ENCODE measurements at regions not wholly inside any gene's neighbourhood (a gene's known extent, or its start where the extent isn't known, plus 50 kb on each side); places are given as distances from the start of the nearest gene placed in this dataset.

DNA sequence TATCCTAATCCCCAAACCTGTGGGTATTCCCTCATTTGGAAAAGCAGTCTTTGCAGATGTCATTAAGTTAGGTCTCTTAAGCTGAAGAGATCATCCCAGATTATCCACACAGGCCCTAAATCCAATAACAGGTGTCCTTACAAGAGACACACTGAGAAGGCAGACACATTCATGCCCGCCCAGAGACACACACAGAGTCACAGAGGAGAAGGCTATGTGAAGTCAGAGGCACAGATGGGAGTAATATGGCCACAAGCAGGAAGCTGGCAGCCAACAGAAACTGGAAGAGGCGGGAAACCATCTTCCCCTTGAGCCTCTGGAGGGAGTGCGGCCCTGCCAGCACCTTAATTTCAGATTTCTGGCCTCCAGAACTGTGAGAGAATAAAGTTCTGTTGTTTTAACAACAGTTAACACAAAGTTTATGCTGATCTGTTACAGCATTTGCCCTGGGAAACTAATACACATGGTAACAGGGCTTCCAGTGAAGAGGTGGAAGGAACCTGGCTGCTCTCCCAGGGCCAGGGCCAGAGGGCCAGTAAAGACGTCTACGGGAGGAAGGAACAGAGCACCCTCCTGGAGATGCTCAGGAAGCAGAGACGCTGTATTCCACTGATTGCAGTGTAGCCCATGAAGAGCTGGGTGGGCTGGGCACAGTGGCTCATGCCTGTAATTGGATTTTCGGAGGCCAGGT, 217.5 kb downstream of the GLI2 start:
- no peak for DNase-seq (ENCODE audit: low spot score)

GRCh38 chr2:120953843-120954584, 218.3 kb downstream of the GLI2 start:
- no peak for DNase-seq (ENCODE audit: low spot score)

DNA sequence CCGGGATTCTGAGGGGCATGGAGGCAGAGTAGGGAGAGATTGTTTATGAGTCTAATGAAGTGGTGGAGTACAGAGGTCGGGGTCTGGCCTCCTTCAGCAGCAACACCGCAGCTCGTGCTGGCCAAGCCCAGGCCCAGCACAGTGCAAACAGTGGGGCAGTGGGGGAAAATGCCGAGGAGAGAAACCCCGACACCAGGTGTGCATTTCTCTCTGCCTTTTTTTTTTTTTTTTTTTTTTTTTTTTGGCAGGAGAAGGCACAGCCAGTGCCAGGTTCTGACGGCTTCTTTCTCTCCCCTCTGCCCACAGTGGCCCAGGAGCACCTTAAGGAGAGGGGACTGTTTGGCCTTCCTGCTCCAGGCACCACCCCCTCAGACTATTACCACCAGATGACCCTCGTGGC, 219.3 kb downstream of the GLI2 start:
- no peak for DNase-seq (ENCODE audit: low spot score)

DNA sequence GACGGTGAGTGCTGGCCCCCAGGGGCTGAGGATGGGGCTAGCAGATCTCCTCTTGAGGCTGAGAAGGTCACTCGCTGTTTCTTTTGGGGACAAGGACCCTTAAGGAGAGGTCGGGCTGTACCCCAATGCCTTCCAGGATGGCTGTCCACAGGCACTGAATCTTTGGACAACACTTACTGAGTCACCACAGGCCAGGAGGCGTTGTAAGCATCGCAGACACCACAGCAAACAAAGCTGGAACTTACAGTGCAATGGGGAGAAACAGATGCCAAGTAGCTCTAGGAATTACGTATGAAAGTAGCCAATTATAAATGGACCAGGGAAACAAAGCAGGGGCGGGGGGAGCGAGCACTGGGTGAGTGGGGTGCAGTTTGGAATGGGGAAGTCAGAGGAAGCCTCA, 219.8 kb downstream of the GLI2 start:
- no peak for DNase-seq (ENCODE audit: low spot score)

- DNase-seq (ENCODE audit: low spot score) = no peak
These were observed 221.0 kb downstream of the GLI2 start for GRCh38 chr2:120956486-120957156.

DNA sequence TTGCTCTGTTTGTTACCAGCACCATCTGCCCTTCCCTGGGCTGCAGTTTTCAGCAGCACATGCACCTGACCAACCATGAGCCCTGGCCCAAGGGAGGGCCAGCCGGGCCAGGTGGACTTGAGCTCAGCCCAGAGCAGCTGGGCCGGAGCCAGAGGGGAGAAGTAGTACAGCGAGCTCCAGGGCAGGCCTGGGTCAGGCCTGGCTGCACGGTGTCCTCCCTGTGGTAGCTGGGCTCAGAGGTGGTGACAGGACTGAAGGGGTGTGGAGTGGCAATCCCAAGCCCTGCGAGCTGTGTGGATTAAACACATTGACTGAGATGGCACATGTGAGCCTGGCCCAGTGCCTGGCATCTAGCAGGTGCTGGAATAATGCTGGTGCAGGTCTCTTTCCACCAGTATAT, 222.2 kb downstream of the GLI2 start:
- DNase-seq (ENCODE audit: low spot score) = no peak

DNA sequence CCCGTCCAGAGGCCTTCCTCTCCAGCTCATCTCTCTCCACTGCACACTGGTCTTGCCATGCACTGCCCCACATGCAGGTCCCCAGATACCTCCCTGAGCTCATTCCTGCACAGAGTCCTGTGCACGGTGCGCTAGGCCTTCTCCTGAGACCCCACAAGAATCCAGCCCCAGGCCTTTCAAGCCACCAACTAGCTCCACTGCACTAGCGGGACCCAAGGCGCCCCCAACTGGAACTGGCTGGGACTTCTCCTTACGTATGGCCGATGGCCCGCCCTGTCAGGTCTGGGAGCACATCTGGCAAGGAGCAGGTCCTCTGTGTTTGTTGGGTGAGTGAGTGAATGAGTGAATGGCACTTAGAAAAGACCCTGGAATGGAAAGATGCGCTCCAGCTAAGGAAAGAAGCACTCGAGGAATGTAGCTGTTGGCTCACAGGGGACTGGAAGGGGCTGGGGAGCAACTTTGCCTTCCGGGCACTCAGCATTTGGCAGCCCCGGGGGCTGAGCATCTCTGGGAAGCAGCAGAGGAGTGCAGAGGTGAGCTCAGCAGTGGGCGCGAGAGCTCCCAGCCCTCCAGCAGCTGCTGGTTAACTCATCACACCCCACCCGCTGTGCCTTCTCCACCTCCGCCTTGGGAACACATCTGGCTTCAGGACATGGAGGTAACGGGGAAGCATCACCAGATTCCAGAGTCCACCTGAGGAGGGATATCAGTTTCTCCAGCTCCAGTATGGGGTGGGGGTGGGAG, 223.1 kb downstream of the GLI2 start:
- no peak for DNase-seq (ENCODE audit: low spot score)

GRCh38 chr2:120959426-120959825, 223.8 kb downstream of the GLI2 start:
- peak; percentile 55 for DNase-seq (ENCODE audit: low spot score)

DNA sequence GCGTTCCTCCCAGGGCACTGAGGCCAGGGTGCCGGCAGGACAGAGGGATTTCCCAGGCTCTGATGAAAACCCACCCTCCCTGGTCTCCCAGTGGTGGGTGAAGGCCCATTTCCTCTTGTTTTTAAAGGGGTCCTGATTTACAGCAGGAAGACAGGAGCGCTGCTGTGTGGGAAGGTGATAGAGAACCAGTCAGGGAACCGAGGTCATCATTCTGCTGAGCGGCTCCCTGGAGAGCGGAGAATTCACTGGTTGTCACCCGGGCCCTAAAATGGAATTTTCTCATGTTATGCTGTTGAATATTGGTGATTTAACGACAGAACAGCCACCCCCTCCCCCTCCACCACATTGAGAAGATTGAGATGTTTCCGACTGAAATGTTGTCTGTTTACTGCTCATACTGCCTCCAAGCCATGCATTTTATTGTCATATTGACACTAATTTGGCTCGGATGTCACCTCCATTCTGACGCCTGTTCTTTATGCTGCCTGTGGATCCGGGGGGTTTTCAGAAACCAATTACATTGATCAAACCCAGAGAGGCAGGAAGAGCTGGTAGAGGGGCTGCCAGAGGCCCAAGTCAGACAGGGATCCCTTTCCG, 225.2 kb downstream of the GLI2 start:
- no peak for DNase-seq (ENCODE audit: low spot score)

DNA sequence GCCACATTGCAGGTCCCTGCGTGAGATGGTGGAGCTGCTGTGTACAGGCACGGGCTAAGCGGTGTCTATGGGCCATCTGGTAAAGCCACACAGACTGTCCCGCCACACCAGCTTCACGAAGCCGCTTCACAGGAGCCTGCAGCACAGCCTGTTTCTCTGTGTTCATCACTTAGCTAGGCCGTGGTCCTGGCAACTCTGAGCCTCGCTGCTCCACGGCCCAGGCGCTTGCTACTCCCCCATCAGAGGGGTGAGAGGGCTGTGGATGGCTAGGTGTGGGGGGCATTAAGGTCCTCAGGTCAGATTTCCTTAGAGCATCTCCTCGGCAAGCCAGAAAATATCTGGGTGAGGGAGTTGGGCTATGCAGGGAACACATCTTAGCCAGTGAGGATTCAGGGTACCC, 225.7 kb downstream of the GLI2 start:
- DNase-seq (ENCODE audit: low spot score) = no peak

- DNase-seq (ENCODE audit: low spot score) = peak; percentile 68
These were observed 228.5 kb downstream of the GLI2 start for GRCh38 chr2:120963997-120964705.

- no peak for DNase-seq (ENCODE audit: low spot score)
These were observed 229.2 kb downstream of the GLI2 start for GRCh38 chr2:120964819-120965218.

GRCh38 chr2:120966510-120967254, 231.0 kb downstream of the GLI2 start:
- no peak for DNase-seq (ENCODE audit: low spot score)

DNA sequence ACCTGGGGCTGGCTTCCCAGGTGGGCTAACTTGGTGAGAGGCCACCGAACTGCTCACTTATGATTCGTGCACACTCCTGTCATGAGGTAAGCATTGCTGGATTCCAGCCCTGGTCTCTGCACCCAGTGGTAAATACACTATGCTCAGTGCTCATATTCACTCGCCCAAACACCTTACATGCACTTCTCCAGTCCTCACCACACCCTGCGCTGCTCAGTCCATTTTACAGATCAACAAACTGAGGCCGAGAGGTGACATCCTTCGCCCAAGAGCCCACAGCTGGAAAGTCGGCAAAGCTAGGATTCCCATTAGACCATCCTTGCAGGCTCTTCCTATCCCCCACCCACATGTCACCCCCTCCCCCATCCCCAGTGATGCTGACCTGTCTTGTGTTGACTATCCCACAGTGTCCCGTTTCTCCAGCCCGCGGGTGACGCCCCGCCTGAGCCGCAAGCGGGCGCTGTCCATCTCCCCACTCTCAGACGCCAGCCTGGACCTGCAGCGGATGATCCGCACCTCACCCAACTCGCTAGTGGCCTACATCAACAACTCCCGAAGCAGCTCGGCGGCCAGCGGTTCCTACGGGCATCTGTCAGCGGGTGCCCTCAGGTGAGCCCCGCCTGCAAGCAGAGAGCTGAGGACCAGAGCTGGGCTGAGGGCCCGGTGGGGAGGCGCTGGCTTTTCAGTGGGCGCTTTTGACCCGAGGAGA, 232.8 kb downstream of the GLI2 start:
- no peak for DNase-seq (ENCODE audit: low spot score)

DNA sequence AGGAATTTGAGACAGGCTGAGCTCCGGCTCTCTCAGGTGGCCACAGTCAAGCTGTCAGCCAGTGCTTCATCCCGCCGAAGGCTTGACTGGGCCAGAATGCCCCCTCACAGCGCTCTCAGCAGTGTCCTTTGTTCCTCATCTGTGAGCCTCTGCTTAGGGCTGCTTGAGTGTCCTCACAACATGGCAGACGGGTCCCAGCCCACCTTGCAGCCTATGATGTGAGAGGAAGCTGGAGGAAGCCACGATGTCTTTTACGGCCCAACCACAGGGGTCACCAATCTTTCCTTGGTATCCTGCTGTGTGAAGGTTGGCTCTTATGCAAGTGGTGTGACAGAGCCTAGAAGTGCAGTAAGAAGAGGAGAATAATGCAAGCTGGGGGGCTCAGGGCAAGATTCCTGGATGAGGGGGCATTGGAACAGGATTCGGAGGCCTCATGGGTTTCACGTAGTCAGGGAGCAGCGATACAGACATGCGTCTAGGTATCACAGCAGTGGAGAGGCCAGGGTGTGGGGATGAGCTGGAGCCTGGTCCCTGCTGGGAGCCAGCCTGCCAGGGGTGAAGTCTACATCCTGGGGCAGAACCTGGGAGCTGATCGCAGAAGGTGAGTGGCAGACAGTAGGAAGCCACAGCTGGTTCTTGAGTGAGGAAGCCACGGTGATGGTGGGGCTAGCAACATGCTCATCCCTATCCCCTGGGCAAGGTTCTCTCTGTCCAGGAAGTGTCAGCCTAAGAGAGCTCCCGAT, 234.1 kb downstream of the GLI2 start:
- no peak for DNase-seq (ENCODE audit: low spot score)

DNA sequence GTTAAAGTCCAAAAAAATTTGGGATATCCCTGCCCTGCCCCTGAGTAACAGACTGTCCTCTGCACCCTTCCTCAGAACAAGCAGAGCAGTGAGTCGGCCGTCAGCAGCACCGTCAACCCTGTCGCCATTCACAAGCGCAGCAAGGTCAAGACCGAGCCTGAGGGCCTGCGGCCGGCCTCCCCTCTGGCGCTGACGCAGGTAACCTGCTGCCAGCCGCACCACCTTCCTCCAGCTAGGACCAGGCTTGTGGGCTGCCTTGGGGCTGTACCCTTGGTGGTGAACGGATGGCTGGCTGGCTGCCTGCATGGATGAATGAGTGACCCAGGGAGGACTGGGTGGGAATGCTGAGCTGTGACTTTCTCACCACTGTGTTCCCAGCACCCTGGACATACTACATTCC, 236.2 kb downstream of the GLI2 start:
- DNase-seq (ENCODE audit: low spot score) = no peak

GRCh38 chr2:120972286-120972685, 236.6 kb downstream of the GLI2 start:
- no peak for DNase-seq (ENCODE audit: low spot score)

- DNase-seq (ENCODE audit: low spot score) = no peak
These were observed 237.5 kb downstream of the GLI2 start for GRCh38 chr2:120973196-120973595.

DNA sequence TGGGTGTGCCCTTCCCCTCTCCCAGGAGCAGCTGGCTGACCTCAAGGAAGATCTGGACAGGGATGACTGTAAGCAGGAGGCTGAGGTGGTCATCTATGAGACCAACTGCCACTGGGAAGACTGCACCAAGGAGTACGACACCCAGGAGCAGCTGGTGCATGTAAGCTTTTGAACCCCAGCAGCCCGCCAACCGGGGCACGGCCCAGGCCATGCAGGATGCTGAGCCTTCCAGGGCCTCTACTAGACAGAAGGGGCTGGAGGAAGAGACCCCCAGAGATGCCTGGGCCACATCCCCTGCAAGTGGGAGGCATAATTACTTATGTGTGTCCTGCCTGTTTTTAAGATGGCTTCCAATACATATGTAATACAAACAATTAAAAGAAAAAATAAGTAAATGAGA, 239.3 kb downstream of the GLI2 start:
- no peak for DNase-seq (ENCODE audit: low spot score)
